ENCODE measurements at regions not wholly inside any gene's neighbourhood (a gene's known extent, or its start where the extent isn't known, plus 50 kb on each side); places are given as distances from the start of the nearest gene placed in this dataset.

DNA sequence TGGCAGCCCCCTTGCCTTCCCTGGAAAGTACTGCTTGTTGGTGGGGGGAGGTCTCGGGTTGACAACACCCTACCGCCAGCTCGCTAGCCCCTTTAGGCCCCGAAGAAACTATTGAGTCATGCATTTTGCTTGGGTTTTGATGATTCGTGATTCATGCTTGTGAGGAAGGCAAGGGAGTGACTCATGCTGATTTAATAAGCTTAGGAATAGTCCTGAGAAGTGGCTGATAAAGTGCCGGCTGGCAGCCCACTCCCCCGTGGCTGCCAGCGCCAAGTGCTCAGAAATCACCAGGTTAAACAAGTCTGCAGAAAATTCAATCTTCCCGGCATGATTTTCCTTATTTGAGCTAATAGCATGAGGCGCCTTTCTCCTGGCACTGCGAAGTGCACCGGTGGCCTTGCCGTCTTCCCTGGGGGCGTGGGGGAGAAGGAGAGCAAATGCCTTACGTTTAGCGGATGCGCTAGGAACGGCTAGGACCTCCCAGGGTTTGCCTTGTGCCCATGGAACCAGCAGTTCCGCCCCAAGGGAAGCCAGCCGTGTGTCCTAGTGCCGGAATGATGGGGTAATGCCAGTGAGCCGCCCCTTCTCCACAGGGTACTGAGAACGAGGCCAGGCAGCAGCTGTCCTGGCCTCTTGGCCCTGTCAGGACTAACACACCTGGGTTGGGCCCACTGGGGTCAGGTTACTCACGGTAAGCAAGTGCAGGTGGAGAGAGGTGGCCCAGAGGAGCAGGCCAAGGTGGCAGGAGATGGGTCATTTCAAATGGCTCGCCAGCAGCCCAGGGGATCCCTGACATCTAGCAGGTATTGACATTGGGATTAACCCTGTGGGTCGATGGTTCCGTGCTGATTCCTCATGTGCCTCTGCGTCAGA lies 151.9 kb downstream of the MACROH2A1 start:
- FAIRE-seq: no peak

- FAIRE-seq: no peak
These were observed 152.5 kb downstream of the MACROH2A1 start for GRCh38 chr5:135246605-135246922.

- no peak for FAIRE-seq
These were observed 153.2 kb downstream of the MACROH2A1 start for GRCh38 chr5:135245521-135246499.

- FAIRE-seq: no peak
These were observed 154.4 kb downstream of the MACROH2A1 start for GRCh38 chr5:135244620-135245021.

GRCh38 chr5:135243556-135244285 lies 155.3 kb downstream of the MACROH2A1 start:
- FAIRE-seq: no peak

DNA sequence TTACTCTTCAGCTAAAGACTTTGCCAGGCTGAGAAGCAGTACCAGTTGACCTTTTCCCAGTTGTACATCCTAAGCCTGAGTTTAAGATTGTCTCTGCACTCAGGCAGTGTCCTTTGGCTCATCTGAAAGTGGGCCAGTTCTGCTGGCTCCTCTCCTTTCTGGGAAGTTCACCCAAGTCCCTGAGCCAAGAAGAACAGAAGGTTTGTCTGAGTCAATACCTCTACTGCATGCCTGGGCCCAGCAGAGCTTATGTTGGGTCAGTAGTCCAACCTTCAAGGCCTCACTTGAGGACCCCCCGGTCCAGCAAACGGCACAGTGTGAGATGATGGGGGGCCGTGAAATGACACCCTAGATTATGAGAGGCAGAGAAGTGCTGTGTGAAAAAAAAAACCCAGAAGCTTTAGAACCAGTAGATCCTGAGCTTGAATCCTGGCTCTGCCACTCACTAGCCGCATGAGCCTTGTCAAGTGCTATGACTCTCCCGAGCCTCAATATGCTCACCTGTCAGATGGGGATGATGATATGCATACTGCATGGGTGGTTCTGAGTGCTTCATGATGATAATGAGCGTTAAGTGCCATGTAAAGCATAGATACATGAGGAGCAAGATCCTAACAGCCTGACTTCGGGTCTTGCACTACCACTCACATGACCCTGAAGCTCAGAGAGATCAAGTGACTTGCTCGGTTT lies 156.0 kb downstream of the MACROH2A1 start:
- FAIRE-seq: no peak

GRCh38 chr5:135242021-135242865 lies 156.8 kb downstream of the MACROH2A1 start:
- FAIRE-seq: no peak

GRCh38 chr5:135241536-135241935 lies 157.5 kb downstream of the MACROH2A1 start:
- FAIRE-seq: no peak

- FAIRE-seq: no peak
These were observed 158.2 kb downstream of the MACROH2A1 start for GRCh38 chr5:135240781-135241360.

DNA sequence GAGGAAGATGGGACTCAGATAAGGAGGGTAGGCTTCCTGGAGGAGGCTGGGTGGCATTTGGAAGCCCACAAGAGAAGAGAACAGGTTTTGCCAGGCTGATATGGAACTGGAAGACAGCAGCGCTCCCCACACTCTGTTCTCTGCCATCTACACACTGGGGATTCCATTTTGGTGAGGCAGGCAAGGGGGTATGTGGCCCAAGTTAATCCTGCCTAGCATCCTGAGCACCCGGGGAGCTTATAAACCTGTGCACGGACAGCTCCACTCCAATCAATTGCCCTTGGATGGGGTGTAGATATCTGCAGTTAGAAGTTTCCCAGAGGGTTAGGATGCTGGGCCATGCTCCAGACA lies 158.8 kb downstream of the MACROH2A1 start:
- FAIRE-seq: no peak

- FAIRE-seq: no peak
These were observed 159.4 kb downstream of the MACROH2A1 start for GRCh38 chr5:135239453-135240282.

DNA sequence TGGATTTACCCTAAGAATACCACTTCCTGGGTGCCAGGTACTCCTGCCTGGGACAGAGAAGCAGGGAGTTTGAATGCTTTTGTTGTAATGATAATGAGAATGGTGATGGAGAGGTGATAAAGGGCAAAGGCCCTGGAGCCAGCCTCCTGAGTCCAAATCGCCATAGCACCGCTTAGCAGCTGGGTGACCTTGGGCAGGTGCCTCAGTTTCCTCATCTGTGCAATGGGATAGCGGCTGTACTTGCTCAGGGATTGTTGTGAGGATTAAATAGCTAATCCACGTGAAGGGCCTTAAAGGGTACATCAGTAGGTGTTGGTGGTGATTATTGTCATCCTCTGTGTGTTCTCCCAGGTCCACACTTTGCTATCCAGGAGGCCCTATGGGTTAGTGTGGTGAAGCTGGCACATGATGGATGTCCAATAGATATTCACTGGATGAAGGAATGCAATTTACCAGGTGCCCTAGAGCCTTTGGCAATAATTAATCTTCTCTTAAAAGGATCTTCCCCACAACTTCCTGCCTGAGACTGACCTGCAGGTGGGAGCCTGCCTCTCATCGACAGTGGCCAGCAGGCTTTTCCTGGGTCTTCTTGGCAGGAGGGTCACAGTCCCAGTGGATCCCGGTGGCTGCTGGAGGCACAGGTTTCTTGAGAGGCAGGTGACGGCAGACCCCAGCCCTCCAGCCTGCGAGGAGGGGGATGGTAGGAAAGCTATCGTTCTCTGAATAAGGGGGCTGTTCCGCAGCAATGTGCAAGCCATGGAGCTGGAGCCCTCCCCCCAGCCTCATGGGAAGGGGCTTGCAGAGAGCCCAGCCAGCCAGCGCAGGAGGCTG lies 160.2 kb downstream of the MACROH2A1 start:
- no peak for FAIRE-seq

DNA sequence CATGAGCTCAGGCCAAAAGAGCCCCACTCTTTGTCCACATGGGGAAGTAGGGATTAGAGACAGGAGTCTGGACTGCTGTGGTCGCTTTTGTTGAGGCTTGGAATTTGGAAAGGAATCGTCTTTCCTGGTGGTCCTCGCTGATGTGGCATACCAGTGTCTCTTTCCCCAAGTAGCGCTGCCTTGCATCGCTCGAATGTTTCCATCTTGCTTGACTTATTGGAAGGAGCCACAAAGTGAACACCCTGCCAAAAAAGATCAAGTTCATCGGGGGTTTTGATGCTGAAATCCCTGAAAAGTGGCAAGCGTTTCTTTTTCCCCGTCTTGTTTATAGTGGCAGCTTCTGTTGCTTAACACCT lies 161.3 kb downstream of the MACROH2A1 start:
- FAIRE-seq: no peak

GRCh38 chr5:135236908-135237747 lies 161.9 kb downstream of the MACROH2A1 start:
- FAIRE-seq: no peak

DNA sequence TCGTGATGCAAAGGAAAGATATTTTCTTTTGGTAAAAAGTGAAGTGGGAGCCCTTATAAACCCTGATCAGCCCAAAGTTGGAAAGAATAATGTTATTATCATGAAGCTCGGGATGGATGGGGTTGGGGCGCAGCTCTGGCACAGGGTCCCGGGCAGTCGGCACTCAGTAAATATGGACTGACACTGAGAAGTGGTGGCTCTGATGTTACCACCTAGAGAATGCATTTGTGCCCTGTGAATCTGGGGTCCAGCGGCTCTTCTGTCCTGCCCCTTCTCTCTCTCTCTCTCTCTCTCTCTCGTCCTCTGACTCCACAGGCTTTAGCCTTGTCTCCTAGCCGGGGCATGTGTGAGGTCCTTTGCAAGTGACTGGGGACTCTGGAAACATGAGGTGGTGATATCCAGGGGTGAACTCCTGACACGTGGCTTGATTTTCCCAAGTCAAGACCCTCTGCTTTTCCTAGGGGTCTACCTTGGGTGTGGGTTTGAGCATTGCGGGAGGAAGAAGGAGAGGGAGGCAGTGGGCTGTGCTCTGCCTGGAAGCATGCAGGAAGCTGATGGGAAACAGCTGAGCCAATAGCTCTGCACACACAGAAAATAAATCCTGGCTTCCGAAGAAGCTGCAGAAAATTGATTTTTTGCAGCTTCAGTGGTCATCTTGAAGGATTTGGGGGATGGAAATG lies 162.7 kb downstream of the MACROH2A1 start:
- FAIRE-seq: no peak

- no peak for FAIRE-seq
These were observed 163.3 kb downstream of the MACROH2A1 start for GRCh38 chr5:135235551-135236227.
